VCaP (cell line): ENCODE measurements at regions not wholly inside any gene's neighbourhood (a gene's known extent, or its start where the extent isn't known, plus 50 kb on each side); places are given as distances from the start of the nearest gene placed in this dataset.
A peak's percentile ranks its signal among the peaks of the same experiment; 100 is the strongest.

ENCODE experiments used
- H3K27ac ChIP-seq: fragments of 450-650 bp; 2 replicates; pipeline ENCODE4 v1.5.1; 2017
- TF ChIP-seq, protein P1 (sequence below): fragments of 450-650 bp; conservative IDR thresholded peaks from 2 replicates; pipeline ENCODE4 v1.5.1; 2017; ENCODE audit warnings: mild to moderate bottlenecking, moderate library complexity

DNA sequence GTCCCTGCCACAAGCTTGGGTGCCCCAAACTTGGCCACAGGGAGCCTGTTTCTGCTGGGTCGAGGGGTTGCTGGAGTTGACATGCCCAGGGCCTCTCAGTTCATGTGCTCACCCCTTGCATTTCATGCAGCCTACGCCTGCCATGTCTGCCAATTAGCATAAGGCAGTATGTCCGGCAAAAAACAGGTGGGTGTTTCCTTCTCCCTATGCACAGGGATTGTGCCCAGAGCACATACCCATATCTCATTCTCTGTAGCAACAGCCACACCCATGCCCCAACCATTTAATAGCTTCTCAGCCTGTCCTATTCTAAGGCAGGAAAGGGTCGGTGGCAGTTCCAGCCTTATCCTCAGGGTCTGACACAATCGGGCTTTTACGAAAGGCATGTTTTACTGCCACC is 340.4 kb upstream of the ASIC2 start:
- TF ChIP-seq, protein P1, sequence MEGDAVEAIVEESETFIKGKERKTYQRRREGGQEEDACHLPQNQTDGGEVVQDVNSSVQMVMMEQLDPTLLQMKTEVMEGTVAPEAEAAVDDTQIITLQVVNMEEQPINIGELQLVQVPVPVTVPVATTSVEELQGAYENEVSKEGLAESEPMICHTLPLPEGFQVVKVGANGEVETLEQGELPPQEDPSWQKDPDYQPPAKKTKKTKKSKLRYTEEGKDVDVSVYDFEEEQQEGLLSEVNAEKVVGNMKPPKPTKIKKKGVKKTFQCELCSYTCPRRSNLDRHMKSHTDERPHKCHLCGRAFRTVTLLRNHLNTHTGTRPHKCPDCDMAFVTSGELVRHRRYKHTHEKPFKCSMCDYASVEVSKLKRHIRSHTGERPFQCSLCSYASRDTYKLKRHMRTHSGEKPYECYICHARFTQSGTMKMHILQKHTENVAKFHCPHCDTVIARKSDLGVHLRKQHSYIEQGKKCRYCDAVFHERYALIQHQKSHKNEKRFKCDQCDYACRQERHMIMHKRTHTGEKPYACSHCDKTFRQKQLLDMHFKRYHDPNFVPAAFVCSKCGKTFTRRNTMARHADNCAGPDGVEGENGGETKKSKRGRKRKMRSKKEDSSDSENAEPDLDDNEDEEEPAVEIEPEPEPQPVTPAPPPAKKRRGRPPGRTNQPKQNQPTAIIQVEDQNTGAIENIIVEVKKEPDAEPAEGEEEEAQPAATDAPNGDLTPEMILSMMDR: no peak
- H3K27ac ChIP-seq: peak overlapping the region; percentile 55; the same call in 1 of the 2 replicates

DNA sequence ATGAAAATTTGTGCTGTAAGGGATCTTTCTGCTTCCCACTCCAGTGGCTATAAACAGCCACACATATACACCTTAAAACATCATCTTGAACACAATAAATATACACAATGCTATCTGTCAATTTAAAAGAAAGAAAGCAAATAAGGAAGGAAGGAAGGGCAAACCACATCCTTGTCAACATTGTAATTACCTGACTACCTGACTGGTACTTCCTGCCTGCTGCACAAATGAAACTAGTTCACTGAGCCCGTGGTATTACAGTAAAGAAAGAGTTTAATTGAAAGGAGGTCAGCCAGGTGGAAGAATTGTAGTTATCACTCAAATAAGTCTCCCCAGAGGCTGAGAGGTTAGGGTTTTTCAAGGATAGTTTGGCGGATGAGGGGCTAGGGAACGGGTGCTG is 344.4 kb upstream of the ASIC2 start:
- TF ChIP-seq, protein P1: no peak
- H3K27ac ChIP-seq: peak overlapping the region; percentile 71

DNA sequence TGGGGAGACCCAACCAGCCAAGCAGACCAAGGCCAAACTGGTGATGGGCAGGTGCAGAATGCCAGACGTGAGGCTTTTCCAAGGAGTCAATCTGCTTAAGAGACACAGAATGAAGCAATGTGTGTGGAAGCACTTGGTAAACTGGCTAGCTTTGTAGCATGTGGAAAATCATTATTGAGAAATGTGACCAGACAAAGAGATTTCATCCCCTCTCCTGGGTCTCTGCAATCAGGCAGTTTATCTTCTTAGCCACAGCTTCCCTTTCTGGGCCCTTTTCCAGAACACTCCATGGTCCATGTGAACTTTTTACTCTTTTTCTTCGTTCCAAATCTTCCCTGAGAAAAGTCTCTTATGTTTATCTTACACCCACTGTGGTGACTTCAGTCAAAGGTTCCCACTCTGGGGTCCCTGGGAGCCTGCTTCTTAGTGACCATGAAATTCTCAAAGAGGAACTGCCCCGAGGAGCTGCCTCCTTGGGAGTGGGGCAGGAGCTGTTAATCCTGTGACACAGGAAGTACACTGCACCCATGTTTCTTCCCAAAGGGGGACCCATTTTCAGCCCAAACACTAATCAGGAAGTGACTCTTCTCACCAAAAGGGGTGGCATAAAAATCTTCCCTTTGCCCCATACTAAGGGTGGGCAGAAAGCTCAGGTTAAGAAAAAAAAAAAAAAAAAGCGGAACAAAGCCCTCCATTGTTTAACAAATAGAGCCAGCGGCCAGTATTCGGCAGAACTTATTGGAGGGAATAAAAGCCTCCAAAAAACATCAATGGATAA is 346.2 kb upstream of the ASIC2 start:
- TF ChIP-seq, protein P1: no peak
- H3K27ac ChIP-seq: no peak overlapping the region

DNA sequence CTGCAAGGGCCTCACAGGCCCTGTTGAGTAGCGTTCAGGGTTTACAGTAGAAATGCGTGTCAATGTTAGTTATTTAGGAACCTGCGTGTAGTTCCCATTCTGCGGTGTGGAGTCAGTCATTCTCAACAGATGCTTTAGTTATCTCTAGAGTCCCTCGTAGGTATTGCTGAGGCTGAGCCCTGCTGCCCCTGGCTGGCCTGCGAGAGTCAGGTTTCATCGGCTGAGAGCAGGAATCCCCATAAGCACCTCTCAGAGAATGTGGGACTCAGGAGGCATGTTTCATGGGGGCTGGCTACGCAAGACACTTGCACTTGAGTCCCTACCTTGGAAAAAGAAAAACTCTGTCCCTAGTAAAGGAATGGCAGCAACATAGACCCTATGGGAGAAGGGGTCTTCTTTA is 347.5 kb upstream of the ASIC2 start:
- H3K27ac ChIP-seq: no peak overlapping the region
- TF ChIP-seq, protein P1: no peak

DNA sequence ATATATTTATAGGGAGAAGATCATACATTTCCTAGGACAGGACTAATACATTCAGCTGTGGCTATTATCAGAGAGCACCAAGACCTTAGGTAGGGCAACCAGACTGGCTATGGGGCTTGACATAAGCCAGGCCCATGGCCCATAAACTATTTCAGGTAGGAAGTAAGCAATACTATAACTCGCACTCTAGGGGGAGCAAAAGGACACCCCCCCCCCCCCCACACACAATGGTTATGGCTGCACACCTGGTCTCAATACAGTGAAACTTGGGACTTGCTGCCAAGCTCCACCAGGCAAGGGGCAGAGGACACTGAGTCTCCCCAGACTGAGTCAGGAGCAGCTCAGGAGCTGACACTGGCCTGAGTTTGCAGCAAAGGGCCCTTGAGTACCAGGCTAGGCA is 348.9 kb upstream of the ASIC2 start:
- TF ChIP-seq, protein P1: no peak
- no peak overlapping the region for H3K27ac ChIP-seq

DNA sequence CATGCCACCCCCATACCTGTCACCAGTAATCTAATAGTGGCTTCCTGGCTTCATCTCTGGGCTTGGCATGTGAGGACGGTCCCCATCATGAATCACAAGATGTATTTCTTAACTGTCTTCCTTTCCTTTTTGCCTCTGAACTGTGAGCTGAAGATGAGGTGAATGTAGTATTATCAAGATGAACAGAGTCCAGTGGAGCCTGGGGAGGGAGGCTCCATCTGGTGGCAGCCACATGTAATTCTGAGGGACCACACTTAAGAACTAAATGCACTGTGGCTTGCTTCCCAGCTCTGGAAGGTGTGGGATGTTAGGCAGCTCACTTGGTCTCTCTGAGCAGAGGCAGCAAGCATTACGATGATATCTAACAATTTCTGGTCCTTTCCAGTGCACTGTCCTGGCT is 354.9 kb upstream of the ASIC2 start:
- H3K27ac ChIP-seq: no peak overlapping the region
- TF ChIP-seq, protein P1: peak; percentile 99

DNA sequence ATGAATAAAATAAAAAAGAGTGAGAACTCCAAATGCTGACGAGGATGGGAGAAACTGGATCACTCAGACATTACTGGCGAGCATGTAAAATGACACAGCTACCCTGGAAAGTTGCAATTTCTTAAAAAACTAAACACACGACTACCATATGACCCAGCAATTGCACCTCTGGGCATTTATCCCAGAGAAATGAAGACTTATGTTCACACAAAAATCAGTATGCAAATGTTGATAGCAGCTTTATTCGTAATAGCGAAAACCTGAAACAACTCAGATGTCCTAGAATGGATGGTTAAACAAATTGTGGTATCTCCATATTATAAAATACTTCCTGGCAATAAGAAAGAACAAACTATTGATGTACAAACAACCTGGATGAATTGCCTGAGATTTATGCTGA is 357.2 kb upstream of the ASIC2 start:
- no peak overlapping the region for H3K27ac ChIP-seq
- TF ChIP-seq, protein P1: no peak
